T-helper 17 cell (primary cell): ENCODE measurements at regions not wholly inside any gene's neighbourhood (a gene's known extent, or its start where the extent isn't known, plus 50 kb on each side); places are given as distances from the start of the nearest gene placed in this dataset.

Experiments used
- ATAC-seq: fragments of 150-1000 bp; cut with Tn5 transposase; 2 replicates; pipeline ENCODE4 v1.10.0; 2021; ENCODE audit warnings: mild to moderate bottlenecking, moderate library complexity
- DNase-seq, 3 donors: peaks; one replicate each; pipeline versions ENCODE4 v3.0.0 to v3.0.0-alpha.2; 2020 to 2021
- H3K9me3 ChIP-seq: one replicate; pipeline ENCODE4 v1.7.0; 2013; ENCODE audit warnings: low read length, mild to moderate bottlenecking; ENCODE audit not compliant: control insufficient read depth, poor library complexity, severe bottlenecking
- H3K27ac Mint-ChIP-seq: one replicate; pipeline ENCODE4 v1.8.0; 2022; ENCODE audit warnings: mild to moderate bottlenecking, moderate library complexity, mixed read lengths
- H3K27me3 Mint-ChIP-seq: one replicate; pipeline ENCODE4 v1.8.0; 2022; ENCODE audit warnings: mixed read lengths
- H3K36me3 Mint-ChIP-seq: one replicate; pipeline ENCODE4 v1.8.0; 2022; ENCODE audit warnings: low read depth, mixed read lengths
- H3K4me1 Mint-ChIP-seq: one replicate; pipeline ENCODE4 v1.8.0; 2022; ENCODE audit warnings: mild to moderate bottlenecking, mixed read lengths
- H3K4me3 Mint-ChIP-seq: one replicate; pipeline ENCODE4 v1.8.0; 2022; ENCODE audit warnings: mild to moderate bottlenecking, moderate library complexity, mixed read lengths

DNA sequence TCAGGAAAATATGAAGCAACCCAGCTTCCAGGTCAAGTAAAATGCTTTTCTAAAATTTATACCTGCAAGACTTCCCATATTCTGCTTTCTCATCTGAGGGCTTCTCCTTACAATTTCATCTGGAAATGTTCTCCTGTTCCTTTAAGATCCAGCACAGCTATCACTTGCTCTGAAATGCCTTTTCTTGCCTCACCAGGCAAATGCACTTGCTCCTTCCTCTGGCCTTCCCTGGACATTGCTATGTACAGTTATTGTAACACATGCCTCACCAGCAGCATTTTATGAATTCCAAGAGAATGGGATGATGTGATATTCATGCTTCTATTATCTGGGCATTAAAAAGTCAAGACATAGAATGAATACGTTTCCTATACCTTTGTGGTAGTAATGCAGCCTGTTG, 842.1 kb upstream of the INTU start:
- Mint-ChIP-seq H3K27ac (no peak overlapping the region), H3K27me3 (no peaks in the 10 kb centered on the region), H3K4me1 (no peaks in the 10 kb centered on the region), H3K4me3 (no peak overlapping the region), H3K36me3 (no peaks in the 10 kb centered on the region)
- no peak for ATAC-seq
- no peaks in the 10 kb centered on the region for H3K9me3 ChIP-seq
- no peak for DNase-seq

DNA sequence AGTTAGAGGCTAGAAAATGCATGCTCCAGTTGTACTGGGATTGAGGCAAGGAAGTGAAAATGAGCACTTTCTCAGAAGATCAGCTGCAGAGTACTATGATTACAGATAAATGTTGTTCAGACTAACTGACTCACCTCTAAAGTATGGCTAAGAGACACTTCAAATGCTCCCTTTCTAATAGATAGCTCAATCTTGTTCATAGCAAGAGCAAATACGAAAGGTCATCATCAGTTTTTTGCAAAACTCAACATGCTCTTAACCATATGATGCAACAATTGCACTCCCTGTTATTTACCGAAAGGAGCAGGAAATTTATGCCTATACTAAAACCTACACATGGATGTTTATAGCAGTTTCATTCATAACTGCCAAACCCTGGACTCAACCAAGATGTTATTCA, 838.4 kb upstream of the INTU start:
- DNase-seq = no peak
- Mint-ChIP-seq H3K27ac (no peak overlapping the region), H3K27me3 (no peaks in the 10 kb centered on the region), H3K4me1 (no peaks in the 10 kb centered on the region), H3K4me3 (no peak overlapping the region), H3K36me3 (no peaks in the 10 kb centered on the region)
- H3K9me3 ChIP-seq = no peaks in the 10 kb centered on the region
- ATAC-seq = no peak

DNA sequence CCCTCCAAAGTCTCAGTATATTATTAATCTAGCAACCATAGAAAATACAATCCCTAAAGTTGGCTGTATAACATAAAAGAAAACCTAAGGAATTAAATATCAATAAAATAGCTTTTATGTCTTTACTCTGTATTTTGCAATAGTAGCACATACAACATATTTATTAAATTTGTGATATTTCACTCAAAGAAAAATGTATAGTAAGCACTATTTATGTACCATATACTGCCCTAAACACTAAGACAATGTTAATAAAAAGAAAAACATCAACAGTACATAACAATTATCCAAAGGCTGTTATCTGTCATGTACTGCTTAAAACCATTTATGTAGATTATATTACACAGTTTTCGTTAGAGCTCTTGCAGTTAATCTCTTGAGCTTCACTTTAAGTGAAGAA, 834.5 kb upstream of the INTU start:
- no peaks in the 10 kb centered on the region for H3K4me1 Mint-ChIP-seq
- no peaks in the 10 kb centered on the region for H3K27me3 Mint-ChIP-seq
- no peaks in the 10 kb centered on the region for H3K36me3 Mint-ChIP-seq

DNA sequence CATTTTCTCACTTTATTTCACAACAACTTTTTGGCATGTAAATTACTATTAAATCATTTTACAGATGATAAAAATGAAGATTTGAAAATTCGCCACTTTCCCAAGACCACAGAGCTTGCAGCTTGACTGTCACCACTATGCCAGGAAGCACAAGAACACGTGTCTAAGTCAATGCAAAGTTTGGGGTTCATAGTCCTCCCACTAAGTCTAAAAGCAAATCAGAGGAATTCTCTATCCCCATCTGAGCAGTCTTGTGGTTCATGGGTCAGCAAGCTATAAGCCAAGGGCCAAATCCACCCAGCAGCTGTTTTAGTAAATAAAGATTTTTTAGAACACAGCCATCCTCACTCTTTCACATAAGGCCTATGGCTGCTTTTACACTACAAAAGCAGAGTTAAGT, 833.3 kb upstream of the INTU start:
- ATAC-seq = no peak
- H3K36me3 Mint-ChIP-seq = no peaks in the 10 kb centered on the region
- no peak overlapping the region for H3K27ac Mint-ChIP-seq

More for the DNA sequence above, 834.5 kb upstream of the INTU start:
- no peaks in the 10 kb centered on the region for H3K9me3 ChIP-seq
- ATAC-seq (no peak), DNase-seq (no peak)
- Mint-ChIP-seq H3K27ac (no peak overlapping the region), H3K4me3 (no peak overlapping the region)

DNA sequence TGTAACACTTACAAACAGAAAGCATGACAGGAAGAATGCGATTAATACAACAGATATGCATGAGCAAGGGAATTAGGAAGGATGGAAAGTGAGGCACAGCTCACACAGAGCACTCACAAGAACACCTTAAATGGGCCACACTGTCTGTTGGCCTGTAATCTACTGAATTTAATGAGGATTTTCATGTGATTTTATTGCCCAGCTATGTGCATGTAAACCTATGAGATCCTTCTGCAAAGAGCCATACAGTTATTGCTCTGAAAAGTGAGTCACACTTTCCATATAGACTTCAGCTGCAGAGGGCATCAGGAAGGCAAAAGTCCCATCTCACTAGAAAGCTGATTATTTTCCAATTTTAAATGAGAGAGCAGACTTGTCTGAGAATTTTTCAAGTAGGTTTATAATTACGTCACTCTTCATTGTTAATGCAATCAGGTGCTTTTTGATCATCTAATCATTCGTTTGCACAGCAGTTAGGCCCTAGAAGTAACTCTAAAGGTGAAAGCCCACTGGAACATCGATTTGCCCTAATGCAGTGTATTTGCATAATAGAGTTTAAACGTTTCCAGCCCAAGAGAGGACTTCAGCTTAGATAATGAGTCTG, 832.7 kb upstream of the INTU start:
- no peaks in the 10 kb centered on the region for H3K9me3 ChIP-seq
- no peak overlapping the region for H3K27ac Mint-ChIP-seq
- no peaks in the 10 kb centered on the region for H3K4me1 Mint-ChIP-seq
- ATAC-seq (no peak), DNase-seq (no peak)
- H3K27me3 Mint-ChIP-seq = no peaks in the 10 kb centered on the region
- H3K4me3 Mint-ChIP-seq = no peak overlapping the region
- H3K36me3 Mint-ChIP-seq = no peaks in the 10 kb centered on the region

More for the DNA sequence above, 833.3 kb upstream of the INTU start:
- no peaks in the 10 kb centered on the region for H3K9me3 ChIP-seq
- Mint-ChIP-seq H3K27me3 (no peaks in the 10 kb centered on the region), H3K4me3 (no peak overlapping the region), H3K4me1 (no peaks in the 10 kb centered on the region)
- no peak for DNase-seq

DNA sequence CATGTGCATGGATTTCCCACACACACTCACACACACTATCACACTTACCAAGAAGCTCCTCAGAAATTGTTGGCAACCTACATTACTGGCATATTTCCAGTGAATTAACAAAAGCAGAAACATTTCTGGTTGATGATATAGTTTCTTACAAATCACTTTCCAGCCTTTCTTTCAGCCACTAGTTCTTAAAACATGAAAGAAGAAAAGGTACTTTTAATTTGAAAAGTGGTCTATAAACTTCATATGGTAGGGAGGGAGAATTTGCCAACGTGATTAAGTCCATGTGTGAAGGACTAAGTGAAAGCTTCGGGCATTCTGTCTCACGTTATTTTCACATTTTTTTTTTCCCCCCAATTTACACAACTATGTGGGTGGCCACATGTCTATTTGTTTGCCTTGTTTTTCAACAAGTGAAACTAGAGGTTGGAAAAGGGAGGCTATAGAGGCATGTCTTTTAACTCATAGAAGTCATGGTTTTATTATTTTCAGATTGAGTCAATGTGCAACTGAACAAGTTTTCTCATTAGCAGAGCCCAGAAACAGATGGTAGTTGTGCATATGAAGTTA, 832.1 kb upstream of the INTU start:
- Mint-ChIP-seq H3K36me3 (no peaks in the 10 kb centered on the region), H3K4me1 (no peaks in the 10 kb centered on the region), H3K27ac (no peak overlapping the region), H3K27me3 (no peaks in the 10 kb centered on the region), H3K4me3 (no peak overlapping the region)
- no peaks in the 10 kb centered on the region for H3K9me3 ChIP-seq
- ATAC-seq (no peak), DNase-seq (no peak)

DNA sequence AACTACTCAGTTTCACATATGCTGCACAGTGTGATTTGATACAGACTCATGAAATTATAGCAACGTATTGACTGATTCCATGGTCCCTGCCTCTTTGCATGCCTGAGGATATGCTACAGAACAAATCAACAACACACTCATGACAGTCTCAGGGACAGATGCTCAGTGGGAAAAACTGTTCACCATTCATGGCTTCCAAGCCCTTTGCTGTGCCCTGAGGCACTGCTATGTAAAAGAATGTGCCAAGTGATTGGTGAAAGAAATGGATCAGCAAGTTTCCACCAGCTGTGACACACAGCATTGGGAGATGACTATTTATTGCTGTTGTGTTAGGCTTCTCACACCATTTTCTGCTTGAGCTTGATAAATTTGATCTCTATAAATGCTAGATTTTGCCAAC, 825.6 kb upstream of the INTU start:
- no peaks in the 10 kb centered on the region for H3K9me3 ChIP-seq
- no peak for ATAC-seq

DNA sequence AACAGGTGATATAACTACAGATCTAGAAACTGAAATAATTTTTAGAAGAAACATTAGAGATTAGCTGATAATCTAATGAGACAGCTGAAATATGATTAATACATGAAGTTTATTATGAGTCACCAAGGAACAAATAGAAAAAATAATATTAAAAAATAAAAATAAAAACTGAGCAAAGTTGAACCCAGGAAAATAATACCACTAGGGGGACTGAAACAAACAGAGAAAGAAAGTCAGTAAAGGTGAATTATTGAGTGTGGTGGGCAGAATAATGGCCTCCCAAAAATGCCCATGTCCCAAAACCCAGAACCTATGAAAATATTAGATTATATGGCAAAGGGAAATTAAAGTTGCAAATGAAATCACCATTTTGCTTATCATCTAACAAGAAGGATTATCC, 820.7 kb upstream of the INTU start:
- DNase-seq (no peak), ATAC-seq (no peak)
- Mint-ChIP-seq H3K27me3 (no peaks in the 10 kb centered on the region), H3K36me3 (no peaks in the 10 kb centered on the region), H3K27ac (no peak overlapping the region), H3K4me3 (no peak overlapping the region), H3K4me1 (no peaks in the 10 kb centered on the region)
- no peaks in the 10 kb centered on the region for H3K9me3 ChIP-seq

More for the DNA sequence above, 825.6 kb upstream of the INTU start:
- DNase-seq = no peak
- no peak overlapping the region for H3K27ac Mint-ChIP-seq
- H3K4me3 Mint-ChIP-seq = no peak overlapping the region
- H3K36me3 Mint-ChIP-seq = no peaks in the 10 kb centered on the region
- no peaks in the 10 kb centered on the region for H3K4me1 Mint-ChIP-seq
- H3K27me3 Mint-ChIP-seq = no peaks in the 10 kb centered on the region

DNA sequence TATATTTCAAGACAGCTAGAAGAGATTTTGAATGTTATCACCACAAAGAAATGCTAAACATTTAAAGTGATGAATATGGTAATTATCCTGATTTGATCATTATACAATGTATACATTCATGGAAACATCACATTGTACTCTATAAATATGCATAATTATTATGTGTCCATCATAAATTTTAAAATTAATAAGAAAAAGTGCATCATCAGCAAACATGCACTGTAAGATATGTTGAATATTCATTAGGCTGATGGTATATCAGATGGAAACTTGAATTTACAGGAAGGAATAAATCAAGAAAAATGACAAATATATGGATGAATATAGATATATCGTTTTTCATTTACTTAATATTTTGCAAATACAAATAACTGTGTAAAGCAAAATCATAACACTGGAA, 812.1 kb upstream of the INTU start:
- H3K4me3 Mint-ChIP-seq = no peak overlapping the region
- H3K4me1 Mint-ChIP-seq = no peaks in the 10 kb centered on the region
- H3K9me3 ChIP-seq = no peaks in the 10 kb centered on the region
- H3K27ac Mint-ChIP-seq = no peak overlapping the region
- H3K36me3 Mint-ChIP-seq = no peaks in the 10 kb centered on the region
- DNase-seq (no peak), ATAC-seq (no peak)
- no peaks in the 10 kb centered on the region for H3K27me3 Mint-ChIP-seq

DNA sequence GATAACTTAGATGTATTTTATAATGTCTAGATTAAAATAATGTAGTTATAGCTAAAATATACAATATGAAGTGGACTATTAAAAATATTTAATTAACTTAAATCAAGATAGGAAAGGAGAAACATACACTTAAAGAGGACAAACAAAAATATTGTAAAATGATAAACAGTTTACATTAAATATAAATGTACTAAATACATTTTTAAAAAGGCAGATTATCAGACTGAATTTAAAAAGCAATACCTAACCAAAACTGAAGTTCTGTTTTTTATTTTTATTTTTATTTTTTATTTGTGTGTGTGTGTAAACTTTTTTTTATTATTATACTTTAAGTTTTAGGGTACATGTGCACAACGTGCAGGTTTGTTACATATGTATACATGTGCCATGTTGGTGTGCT, 811.6 kb upstream of the INTU start:
- H3K27ac Mint-ChIP-seq = no peak overlapping the region
- DNase-seq (no peak), ATAC-seq (no peak)
- H3K4me3 Mint-ChIP-seq = no peak overlapping the region
- H3K9me3 ChIP-seq = no peaks in the 10 kb centered on the region
- H3K4me1 Mint-ChIP-seq = no peaks in the 10 kb centered on the region
- H3K36me3 Mint-ChIP-seq = no peaks in the 10 kb centered on the region
- H3K27me3 Mint-ChIP-seq = no peaks in the 10 kb centered on the region

DNA sequence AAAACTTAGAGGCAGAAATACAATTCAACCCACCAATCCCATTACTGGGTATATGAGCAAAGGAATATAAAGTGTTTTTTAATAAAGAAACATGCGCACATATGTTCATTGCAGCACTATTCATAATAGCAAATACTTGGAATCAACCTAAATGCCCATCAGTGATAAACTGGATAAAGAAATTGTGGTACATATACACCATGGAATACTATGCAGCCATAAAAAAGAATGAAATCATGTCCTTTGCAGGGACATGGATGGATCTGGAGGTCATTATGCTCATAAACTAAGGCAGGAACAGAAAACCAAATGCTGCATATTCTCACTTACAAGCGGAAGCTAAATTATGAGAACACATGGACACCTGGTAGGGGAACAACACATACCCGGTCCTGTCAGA, 807.7 kb upstream of the INTU start:
- DNase-seq (no peak), ATAC-seq (no peak)
- Mint-ChIP-seq H3K27ac (no peak overlapping the region), H3K36me3 (no peaks in the 10 kb centered on the region), H3K4me1 (no peaks in the 10 kb centered on the region), H3K27me3 (no peaks in the 10 kb centered on the region), H3K4me3 (no peak overlapping the region)
- no peaks in the 10 kb centered on the region for H3K9me3 ChIP-seq

DNA sequence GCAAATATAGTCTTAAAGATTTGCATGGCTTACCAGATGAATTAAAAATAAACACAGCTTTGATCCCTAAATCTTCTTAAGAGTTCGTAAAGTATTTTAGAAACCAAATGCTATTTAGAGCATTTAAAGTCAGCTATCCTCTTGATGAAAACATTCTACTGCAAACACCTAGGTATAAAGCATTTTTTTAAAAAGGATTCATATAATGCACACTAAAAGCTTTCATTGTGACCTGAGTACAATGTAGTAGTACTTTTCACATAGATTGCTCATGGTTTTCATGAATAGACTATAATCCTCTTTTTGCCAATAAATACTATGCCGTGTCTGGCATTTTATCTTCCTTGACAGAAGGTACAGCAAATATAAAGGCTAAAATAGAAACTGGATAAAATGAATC, 805.1 kb upstream of the INTU start:
- Mint-ChIP-seq H3K4me1 (no peaks in the 10 kb centered on the region), H3K36me3 (no peaks in the 10 kb centered on the region)

DNA sequence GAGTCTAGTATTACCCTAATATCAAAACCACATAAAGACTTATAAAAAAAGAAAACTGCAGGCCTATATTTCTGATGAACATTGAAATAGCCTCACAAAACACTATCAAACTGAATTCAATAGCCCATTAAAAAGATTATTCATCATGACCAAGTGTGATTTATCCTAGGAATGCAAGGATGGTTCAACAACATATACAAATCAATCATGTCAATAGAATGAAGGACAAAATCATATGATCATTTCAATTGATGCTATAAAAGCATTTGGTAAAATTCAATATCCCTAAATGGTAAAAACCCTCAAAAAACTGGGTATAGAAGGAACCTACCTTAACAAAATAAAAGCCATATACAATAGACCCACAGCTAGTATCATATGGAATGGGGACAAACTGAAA, 797.9 kb upstream of the INTU start:
- H3K4me3 Mint-ChIP-seq = no peak overlapping the region
- ATAC-seq = no peak
- H3K27ac Mint-ChIP-seq = no peak overlapping the region

More for the DNA sequence above, 805.1 kb upstream of the INTU start:
- H3K27me3 Mint-ChIP-seq = no peaks in the 10 kb centered on the region
- H3K4me3 Mint-ChIP-seq = no peak overlapping the region
- no peak overlapping the region for H3K27ac Mint-ChIP-seq
- H3K9me3 ChIP-seq = no peaks in the 10 kb centered on the region
- no peak for ATAC-seq
- no peak for DNase-seq

DNA sequence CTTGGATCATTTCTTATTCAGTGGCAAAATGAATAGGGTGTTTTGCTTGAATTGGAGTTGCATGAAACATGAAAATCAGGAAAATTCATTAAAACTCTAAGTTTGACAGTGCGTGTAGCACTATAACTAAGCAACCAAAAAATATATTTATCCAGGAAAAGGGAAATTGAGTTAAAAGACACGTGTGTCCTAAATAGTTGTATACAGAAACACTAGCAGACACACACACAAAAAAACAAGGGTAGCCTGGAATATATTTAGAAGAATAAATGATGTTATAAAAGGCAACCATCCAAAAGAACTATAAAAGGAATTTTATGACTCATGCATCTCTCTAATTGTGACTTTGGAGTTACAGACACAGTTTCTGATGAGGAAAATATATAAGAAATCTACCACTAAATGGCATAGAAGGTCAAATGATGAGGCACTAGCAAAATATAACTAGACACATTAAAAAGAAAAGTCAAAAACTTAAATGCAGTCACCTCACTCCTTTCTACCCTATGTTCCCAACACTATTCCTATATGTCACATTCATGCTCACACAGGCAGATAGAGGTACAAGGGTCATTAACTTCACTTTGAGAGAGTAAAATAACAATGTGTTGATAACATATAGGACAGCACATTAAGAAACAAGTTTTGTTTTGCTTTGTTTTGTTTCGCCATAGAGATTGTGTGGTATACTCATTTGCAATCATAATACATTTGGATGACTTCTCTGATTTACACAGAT, 793.6 kb upstream of the INTU start:
- no peak overlapping the region for H3K27ac Mint-ChIP-seq
- DNase-seq (no peak), ATAC-seq (no peak)
- H3K27me3 Mint-ChIP-seq = no peaks in the 10 kb centered on the region
- H3K9me3 ChIP-seq = no peaks in the 10 kb centered on the region
- no peaks in the 10 kb centered on the region for H3K36me3 Mint-ChIP-seq
- no peaks in the 10 kb centered on the region for H3K4me1 Mint-ChIP-seq
- H3K4me3 Mint-ChIP-seq = no peak overlapping the region

More for the DNA sequence above, 797.9 kb upstream of the INTU start:
- Mint-ChIP-seq H3K36me3 (no peaks in the 10 kb centered on the region), H3K4me1 (no peaks in the 10 kb centered on the region), H3K27me3 (no peaks in the 10 kb centered on the region)
- no peak for DNase-seq
- no peaks in the 10 kb centered on the region for H3K9me3 ChIP-seq
